ENCODE measurements at regions not wholly inside any gene's neighbourhood (a gene's known extent, or its start where the extent isn't known, plus 50 kb on each side); places are given as distances from the start of the nearest gene placed in this dataset.
"Not testable (repeated sequence)": the region's sequence is repeated elsewhere in the genome, so short reads cannot be mapped to it uniquely, and the experiment has no call there.

- DNase-seq: no peak
These were observed 214.9 kb upstream of the EDNRB start for GRCh38 chr13:78133511-78133910.

GRCh38 chr13:78131811-78132210 lies 213.2 kb upstream of the EDNRB start:
- DNase-seq: no peak

- no peak for DNase-seq
These were observed 212.7 kb upstream of the EDNRB start for GRCh38 chr13:78131346-78131745.

- no peak for DNase-seq
These were observed 211.2 kb upstream of the EDNRB start for GRCh38 chr13:78129823-78130222.

GRCh38 chr13:78129359-78129758 lies 210.7 kb upstream of the EDNRB start:
- DNase-seq: no peak

- DNase-seq: peak; percentile 44
These were observed 203.1 kb upstream of the EDNRB start for GRCh38 chr13:78121459-78122348.

GRCh38 chr13:78121001-78121400 lies 202.4 kb upstream of the EDNRB start:
- DNase-seq: no peak

GRCh38 chr13:78120144-78120543 lies 201.5 kb upstream of the EDNRB start:
- not testable (repeated sequence) for DNase-seq

GRCh38 chr13:78117070-78117469 lies 198.4 kb upstream of the EDNRB start:
- not testable (repeated sequence) for DNase-seq

- no peak for DNase-seq
These were observed 187.0 kb upstream of the EDNRB start for GRCh38 chr13:78105656-78106055.

- no peak for DNase-seq
These were observed 185.3 kb upstream of the EDNRB start for GRCh38 chr13:78103936-78104335.

GRCh38 chr13:78102741-78103140 lies 184.1 kb upstream of the EDNRB start:
- DNase-seq: no peak

- DNase-seq: no peak
These were observed 183.6 kb upstream of the EDNRB start for GRCh38 chr13:78102121-78102677.

GRCh38 chr13:78100486-78100885 lies 181.9 kb upstream of the EDNRB start:
- DNase-seq: no peak

- no peak for DNase-seq
These were observed 179.6 kb upstream of the EDNRB start for GRCh38 chr13:78098249-78098648.

GRCh38 chr13:78096221-78096620 lies 177.6 kb upstream of the EDNRB start:
- DNase-seq: no peak

- DNase-seq: no peak
These were observed 169.5 kb upstream of the EDNRB start for GRCh38 chr13:78087966-78088678.

GRCh38 chr13:78085434-78086225 lies 167.0 kb upstream of the EDNRB start:
- DNase-seq: no peak

GRCh38 chr13:78084401-78084800 lies 165.8 kb upstream of the EDNRB start:
- DNase-seq: no peak

GRCh38 chr13:78078168-78078567 lies 159.5 kb upstream of the EDNRB start:
- no peak for DNase-seq

GRCh38 chr13:78067290-78067689 lies 148.7 kb upstream of the EDNRB start:
- DNase-seq: no peak

- DNase-seq: no peak
These were observed 146.5 kb upstream of the EDNRB start for GRCh38 chr13:78065141-78065540.

- DNase-seq: no peak
These were observed 143.2 kb upstream of the EDNRB start for GRCh38 chr13:78061806-78062205.

Data from stimulated activated CD4-positive, alpha-beta T cell treated with anti-CD3 and anti-CD28 coated beads, Interleukin-4, amount 100 ng/mL, for 24 hours (primary cell).